SIG-M5 treated with dmso at 0.1 percent for 504 hours (cell line): ENCODE measurements at regions not wholly inside any gene's neighbourhood (a gene's known extent, or its start where the extent isn't known, plus 50 kb on each side); places are given as distances from the start of the nearest gene placed in this dataset.

Experiments
- DNase-seq: peaks from one replicate; lab custom pipeline; 2025; ENCODE audit not compliant: unreplicated experiment; lab: John Stamatoyannopoulos, UW

DNA sequence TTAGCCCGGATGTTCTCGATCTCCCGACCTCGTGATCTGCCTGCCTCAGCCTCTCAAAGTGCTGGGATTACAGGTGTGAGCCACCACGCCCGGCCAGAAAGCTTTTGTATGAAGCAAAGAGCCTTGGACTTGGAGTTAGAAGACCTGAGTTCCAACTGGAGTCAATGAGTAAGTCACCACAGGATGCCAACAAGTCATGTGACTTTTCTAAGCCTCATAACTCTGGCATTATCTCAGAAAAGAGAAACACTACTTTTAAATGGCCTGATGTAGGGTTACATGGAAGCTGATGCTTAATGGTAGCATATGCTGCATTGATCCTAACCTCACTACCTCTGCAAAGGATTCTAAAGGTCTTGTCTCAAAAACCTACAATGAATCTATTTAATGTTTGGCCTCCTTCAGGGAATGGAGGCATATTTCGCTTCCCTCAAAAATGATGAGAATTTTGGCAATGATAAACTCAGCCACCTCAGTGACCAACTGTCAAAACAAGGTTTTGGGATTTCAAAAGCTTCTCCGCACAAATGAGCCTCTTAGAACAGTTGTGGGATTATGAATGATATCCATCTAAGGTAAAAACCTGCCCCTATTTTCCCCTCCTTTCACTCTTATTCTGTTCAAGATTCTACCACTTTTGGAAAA, 236.8 kb downstream of the ACTL7B start:
- no peak for DNase-seq

DNA sequence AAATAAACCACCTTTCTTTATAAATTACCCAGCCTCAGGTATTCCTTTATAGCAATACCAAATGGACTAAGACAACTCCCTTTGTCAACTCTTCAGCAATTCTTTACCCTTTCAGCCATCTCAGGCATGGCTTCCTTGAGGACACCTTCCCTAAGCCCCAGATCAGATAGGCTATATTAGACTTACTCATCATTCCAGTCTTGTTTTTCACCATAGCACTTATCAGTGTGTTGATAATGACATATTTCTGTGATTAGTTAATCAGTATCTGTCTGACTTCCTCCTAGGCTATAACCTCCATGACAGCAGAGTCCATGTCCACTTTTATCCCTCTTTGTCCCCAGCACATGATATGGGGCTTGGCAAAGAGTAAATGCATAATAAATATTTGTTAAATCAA, 238.1 kb downstream of the ACTL7B start:
- no peak for DNase-seq

DNA sequence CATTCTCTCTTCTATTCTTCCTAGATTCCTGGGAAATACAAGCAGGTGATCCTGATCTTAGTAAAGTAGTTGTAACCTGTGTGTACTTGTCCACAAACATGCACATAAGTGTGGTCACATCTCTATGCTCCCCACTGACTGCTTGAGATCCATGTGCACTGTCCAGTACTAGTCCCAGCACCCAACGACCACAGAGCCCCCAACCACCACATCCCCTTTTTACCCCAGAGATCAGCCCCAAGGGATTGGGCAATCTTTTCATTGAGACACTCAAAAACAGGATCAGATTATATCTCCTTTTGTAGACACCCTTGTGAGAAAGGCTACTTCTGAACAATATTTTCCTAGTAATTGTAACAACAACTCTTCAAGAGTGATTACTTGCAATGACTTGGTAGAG, 240.6 kb downstream of the ACTL7B start:
- DNase-seq = peak; percentile 81

DNA sequence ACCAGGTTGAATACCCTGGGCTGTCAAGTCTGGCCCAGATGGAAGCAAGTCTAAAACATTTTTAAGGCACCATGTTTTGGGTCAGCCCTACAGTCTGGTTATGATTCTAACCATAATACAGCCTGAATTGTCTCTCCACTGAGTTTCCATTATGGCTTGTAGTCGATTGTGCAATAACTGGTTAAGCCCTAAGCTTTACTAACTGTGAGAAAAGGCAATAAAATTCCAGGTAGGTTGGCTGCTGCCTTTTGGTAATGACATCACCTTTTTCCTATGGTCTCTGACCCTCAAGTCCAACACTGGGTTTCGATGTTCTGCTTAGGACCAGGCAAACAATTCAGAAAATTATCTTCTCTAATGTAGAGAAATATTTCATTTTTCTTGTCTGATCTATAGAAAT, 243.3 kb downstream of the ACTL7B start:
- no peak for DNase-seq

DNA sequence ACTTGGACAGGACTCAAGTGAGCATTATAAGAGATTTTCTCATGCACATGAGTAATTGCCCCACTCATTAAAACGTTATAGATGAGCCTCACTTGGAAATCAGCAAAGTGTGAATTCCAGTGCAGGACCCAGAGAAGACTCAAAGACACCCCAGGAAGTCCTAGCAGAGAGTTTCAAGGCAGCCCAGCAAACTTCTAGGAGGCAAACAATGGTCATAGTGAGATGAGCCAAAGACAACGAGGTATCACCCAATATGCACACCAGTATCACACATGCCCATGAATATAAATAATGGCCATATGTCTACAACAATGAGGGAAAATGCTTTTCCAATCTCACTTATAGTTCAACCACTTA, 245.9 kb downstream of the ACTL7B start:
- no peak for DNase-seq

DNA sequence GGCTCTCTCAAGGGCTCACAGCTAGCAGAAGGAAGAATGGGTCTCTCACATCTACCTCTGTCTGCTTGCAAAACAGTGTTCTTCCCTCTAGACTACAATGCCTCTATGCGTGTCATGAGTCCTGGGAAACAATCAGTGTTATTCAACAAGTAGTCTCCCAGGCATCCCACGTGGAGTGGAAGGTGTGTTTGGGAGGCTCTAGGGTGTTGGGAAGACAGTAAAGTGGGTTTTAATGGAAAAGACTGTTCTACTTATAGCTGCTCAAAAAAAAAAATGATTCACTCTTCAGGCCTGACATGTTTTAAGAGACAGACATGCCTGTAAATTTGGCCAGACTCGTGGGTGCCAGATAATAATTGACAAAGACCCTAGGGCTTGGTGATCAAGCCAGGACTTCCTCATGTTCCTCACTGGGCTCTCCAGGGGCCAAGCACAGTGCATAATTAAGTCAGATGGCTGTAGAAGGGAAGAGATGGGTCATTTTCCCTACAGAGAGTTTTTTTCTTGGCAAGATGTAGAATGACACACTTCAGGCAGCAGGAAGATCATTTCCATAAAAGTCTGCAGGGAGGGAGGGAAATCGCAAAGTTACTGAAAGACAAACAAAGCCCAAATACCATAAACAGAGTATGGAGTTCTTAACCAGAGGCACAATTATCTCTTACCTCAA, 246.4 kb downstream of the ACTL7B start:
- no peak for DNase-seq

DNA sequence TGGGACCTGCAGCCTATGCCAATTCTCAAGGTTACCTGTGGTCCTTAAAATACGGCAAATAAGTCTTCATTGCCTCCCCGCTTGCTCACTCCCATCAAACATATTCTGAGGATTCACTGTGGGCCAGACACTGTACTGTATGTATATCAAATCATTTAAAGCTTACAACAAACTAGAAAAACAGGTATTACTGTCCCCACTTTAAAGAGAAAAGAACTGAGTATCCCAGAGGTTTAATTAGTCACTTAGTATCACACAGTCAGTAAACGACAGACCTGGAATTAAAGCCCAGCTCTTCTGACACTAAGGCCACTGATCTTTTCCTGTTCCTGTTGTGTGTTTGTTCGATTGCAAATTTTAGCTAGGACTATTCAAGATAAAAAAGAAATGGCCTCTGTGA, 248.2 kb downstream of the ACTL7B start:
- no peak for DNase-seq

DNA sequence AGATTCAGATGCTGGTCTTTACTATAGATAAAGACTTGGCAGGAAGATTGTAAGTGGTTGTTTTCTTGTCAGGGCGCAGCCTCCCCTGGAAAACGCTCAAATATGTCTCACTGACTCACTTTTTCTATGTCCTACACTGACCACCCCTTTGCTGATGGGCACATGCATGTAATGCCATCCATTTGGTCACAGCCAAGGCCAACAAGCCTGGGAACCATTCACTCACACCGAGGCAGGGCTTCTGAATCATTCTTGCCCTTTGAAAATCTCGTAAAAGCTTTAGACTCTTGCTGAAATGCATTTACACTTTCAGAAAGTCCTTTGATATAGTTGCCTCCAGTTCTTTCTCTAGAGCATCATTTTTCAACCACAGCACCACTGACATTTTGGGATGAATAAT, 249.4 kb downstream of the ACTL7B start:
- DNase-seq = no peak

DNA sequence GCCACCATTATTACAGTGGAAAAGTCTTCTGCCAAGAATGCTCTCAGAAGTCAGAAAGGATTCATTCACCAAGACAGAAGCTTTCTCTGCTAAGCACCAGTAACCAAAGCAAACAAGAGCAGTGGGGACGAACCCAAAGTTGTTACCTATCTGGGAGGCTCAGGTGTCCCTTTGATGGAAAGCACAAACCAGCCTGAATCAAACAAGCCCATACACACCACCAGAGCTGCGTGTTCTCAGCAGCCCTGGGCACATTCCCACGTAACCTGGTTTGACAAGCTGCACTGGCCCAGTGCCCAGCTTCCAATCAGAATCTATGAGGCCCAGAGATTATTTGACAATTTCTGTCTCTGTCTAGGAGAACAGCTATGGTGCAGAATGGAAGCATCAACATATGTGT, 252.6 kb downstream of the ACTL7B start:
- no peak for DNase-seq

DNA sequence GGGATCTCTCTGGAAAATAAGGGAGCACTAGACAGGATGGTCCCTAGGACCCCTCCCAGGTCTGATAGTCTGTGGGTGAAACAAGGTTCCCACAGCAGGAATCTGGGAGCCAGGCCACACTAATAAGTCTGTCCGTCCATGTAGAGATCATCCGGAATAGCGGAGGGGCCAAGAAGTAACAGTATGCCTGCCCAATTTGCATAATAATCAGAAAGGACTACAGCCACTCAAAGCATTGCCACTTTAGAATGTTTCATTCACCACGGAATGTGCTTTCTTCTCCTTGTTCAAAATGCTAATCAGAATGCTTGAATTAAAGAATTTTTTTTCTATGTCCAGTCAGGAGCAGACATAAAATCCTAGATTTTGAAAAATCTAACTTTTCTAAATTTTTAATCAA, 254.9 kb downstream of the ACTL7B start:
- no peak for DNase-seq

DNA sequence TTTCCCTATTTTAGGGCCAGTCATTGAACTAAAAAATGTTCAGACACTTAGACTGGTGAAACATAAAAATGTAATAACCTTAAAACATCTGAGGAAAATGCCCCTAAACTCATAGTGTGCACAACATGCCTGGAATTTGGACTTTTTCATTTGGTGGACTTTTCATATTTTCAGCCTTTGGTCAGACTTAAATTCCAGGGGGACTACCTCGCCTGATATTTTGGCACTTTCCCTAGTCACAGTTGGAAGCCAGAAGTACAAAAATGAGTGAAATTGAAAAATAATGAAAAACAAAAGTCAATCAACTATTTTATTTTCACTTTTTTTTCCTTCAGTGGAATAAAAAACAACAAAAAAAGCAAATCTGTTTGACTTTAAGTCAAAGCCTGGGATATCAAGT, 256.2 kb downstream of the ACTL7B start:
- no peak for DNase-seq

DNA sequence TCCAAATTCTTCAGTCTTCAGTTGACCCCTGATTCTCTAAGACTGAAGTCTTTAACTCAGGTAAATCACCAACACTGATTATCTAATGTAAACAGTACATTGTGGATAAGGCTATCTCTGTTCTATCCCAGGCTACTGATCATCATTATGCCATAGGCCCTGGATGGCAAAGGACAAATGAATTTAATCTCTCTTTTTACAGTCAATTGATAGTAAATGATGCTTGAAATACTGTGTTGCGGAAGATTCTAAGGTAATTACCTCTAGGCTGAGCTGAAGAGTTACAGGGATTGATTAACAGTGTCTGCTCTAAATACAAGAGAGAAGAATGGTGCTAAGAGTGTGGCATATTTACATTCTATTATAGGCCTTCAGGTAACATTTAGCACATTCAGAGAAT, 264.7 kb downstream of the ACTL7B start:
- DNase-seq = no peak

DNA sequence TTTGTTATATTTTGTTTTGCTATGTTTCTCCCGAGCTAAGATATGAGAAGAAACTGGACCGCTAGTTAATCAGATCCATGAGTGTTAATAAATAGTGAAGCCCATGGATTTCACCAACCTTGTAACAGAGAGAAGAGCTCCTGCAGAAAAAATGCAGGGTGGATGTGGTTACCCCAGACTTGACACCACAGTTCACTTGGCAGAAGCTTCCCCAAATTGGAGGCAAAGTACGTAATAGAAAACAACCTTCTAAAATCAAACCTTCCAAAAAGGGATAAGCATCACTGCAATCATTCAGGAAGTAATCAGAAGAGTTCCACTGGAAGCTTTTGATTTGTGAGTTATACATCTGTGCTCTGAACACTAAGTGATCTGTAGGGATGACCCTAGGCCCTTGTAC, 267.5 kb downstream of the ACTL7B start:
- DNase-seq = peak; percentile 47

DNA sequence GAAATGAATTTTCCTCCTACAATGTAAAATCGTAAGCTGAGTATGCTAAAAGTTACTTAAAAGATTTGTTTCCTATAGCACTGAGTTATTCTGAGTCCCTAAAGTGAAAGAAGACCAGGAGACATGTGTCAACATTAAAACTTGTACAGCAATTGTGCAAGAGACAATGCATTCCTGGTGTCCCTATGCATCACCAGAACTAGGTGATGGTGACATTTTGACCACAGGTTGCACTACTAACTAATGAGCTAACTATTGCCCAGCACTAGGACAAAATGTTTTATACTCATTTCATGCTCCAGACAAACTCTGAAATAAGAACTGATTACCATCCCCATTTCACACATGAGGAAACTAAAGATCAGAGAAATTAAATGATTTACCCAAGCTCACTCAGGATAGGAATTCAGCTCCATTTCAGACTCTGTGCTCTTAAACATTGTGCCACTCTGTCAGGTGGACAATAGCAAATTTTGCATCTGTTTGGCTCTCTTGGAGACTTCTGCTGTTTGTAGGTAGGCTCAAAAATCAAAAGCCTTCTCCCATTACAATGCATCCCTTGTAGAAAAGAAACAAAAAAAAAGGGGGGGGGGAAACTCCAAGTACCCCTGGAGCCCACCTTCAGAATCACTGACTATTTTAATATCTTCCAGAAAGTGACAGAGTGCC, 269.2 kb downstream of the ACTL7B start:
- DNase-seq = peak; percentile 13

DNA sequence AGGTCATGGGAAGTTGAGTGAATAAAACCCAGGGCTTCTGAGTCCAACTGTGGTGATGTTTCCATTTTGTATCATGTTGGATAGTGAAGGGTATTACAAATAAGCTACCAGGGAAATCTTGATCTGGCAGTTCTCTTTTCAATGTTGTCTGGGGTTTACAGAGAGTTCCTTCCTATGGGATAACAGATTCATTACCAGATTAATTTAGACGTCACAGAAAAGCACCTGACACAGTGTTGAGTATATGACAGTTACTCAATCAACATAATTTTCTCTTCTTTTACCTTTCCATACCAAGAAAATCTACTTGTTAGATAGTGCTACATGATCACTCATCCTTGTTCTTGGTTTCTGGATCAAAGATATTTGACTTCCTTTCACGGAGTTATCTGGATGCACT, 270.9 kb downstream of the ACTL7B start:
- no peak for DNase-seq

DNA sequence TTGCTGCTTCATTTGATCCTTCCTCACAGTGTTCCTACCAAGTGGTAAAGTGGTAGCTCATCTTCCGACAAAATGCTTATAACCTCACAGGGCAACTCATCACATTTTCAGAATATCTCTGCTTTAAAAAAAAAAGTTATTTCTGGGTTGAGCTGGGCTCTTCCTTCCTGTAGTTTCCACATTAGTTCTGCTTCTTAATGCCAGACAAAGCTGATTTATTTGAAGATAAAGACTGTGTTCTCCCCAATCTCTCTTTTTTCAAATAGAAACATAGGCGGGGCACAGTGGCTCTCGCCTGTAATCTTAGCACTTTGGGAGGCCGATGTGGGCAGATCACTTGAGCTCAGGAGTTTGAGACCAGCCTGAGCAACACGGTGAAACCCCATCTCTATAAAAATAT, 273.1 kb downstream of the ACTL7B start:
- DNase-seq = peak; percentile 28

DNA sequence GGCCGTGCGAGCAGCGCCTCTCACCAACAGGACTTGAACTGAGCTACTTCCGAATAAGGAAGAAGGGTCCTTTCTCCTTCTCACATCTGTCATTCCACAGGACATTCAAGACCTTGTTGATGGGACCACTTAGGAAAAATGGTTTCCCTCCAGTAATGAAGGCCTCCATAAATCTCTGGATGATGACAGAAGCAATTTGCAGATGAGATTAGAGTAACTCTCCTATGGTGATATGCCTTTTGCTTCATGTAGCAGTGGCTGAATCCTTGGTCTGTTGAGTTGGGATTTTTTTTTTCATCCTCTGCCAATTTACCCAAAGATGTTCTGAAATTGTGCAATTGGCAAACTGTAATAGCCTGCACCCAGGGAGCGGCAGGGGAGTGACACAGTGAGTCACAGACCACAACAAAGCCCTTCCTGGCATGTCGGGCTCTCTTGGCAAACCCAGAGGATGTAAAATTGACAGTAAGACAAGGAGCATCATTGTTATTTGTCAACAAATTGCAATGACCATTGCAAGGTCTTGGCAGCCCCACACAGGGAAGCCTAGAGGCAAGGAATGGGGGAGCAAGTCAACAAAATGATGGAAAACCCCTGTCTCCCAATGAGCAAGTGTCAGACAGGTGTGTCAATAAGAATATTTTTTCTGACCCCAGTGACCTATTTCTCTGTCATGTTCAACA, 275.9 kb downstream of the ACTL7B start:
- peak; percentile 86 for DNase-seq

DNA sequence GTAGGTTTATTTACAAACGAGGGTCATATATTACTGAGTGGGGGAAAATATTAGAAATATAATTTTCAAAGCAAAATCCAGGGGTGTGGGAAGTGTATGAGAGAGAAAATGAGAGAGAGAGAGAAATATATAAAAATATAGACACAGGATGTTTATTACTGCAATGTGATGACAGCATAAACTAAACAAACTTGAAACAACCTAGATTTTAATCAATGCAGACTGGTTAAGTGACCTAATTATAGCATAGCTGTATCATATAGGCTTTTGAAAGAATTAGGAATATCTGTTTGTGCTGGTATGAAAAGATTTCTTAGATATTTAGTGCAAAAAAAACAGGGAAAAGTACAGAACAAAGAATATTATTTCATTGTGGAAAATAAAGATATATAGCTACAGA, 280.5 kb downstream of the ACTL7B start:
- no peak for DNase-seq

DNA sequence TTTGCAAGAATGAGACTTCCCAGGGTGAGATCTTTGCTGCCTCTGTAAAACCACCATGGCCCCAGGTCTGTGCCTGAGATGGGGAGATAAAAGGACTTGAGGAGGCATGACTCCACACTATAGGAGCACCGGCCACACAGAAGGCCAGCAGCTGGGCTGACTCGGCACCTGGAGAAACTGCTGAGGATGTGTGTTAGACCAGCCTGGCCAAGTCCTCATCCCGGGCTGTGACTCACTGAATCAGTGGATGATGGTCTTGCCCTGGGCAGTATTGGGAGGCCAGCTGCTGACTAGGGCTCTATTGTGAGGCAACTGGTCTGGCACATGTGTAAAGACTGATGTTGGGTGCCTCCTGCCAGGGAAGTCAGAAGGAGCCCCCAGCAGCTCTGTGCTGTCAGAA, 286.2 kb downstream of the ACTL7B start:
- DNase-seq = no peak

DNA sequence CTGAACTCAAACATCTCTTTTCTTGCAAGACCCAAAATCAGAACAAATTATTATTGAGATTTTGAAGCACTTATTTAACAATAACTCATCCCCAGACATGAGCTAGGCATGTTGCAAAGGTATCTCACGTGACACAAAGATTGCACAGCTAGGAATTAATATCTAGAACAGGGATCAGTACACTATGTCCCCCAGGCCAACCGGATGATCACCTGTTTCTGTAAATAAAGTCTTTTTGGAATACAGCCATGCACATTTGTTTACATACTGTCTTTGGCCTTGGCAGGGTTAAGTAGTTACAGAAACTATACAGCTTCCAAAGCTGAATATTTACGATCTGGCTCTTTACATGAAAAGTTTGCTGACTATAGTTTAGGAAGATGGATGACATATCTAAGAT, 287.7 kb downstream of the ACTL7B start:
- DNase-seq = no peak

DNA sequence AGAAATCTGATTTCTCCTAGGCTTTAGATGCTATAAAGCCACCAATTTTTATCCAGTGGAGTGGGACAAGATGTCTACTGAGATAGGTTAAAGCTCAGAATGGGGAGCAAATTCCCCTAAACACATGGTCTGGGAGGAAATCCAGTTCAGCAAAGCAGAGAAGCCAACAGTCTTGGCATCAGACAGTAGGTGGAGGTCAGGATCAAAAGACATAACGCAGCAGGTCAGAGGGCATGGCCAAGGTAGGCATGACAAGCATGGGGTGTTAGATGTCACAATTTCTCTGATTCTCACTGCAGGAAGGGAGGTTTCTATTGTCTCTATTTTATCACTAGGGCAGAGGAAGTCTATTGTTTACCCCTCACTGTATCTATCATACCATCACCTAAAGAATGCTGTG, 288.2 kb downstream of the ACTL7B start:
- no peak for DNase-seq
